ENCODE measurements at regions not wholly inside any gene's neighbourhood (a gene's known extent, or its start where the extent isn't known, plus 50 kb on each side); places are given as distances from the start of the nearest gene placed in this dataset.

- DNase-seq (ENCODE audit: low read depth, low spot score): no peak
Observed at GRCh38 chr2:64196963-64197362, 52.7 kb upstream of the PELI1 start.

DNA sequence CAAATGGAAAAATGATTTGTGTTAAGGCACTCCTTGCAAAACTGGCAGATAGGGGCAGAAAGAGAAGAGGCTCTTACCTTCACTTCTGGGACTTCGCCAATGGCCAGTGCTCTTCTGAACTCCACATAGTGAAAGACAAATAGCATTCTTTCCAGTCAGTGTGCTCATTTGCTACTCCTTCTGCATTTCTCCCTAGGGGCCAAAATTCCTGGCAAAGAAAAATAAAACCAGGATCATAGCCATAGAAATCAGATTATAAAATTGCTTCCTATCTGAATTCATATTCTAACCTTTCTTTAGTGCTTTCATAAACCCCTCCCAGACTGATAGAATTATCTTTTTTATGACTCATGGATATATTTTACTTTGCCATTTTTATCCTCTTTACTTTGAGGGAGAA lies 56.9 kb upstream of the PELI1 start:
- DNase-seq (ENCODE audit: low read depth, low spot score): no peak

DNA sequence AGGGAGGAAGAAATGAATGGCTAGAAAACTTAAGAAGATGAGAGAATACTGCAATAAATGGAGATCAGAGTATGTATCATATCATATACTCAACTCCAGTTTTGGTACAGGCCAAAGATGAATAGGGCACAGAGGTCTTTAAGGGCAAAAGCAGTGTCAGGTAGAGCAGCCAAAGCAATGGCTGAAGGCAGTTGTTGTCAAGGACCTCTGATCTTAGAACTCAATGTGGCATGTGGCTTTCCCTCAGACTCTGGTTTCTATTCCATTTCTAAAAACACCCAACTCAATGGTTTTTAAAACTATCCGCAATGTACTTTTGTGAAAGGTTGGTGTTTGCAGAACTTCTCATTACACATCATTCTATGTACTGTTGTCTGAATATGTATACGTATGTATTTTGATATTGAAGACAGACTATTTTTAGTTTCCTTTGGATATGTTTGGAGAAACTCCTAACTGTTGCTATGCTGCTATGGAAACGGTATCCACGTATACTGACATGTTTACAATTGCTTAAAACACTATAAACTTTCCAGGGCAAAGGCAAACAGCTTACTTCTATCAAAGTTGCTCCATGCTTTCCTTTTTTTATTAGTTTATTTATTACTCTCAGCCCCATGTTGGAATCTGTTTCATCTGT lies 58.1 kb upstream of the PELI1 start:
- DNase-seq (ENCODE audit: low read depth, low spot score): no peak

- DNase-seq (ENCODE audit: low read depth, low spot score): no peak
Observed at GRCh38 chr2:64203131-64203857, 59.1 kb upstream of the PELI1 start.

DNA sequence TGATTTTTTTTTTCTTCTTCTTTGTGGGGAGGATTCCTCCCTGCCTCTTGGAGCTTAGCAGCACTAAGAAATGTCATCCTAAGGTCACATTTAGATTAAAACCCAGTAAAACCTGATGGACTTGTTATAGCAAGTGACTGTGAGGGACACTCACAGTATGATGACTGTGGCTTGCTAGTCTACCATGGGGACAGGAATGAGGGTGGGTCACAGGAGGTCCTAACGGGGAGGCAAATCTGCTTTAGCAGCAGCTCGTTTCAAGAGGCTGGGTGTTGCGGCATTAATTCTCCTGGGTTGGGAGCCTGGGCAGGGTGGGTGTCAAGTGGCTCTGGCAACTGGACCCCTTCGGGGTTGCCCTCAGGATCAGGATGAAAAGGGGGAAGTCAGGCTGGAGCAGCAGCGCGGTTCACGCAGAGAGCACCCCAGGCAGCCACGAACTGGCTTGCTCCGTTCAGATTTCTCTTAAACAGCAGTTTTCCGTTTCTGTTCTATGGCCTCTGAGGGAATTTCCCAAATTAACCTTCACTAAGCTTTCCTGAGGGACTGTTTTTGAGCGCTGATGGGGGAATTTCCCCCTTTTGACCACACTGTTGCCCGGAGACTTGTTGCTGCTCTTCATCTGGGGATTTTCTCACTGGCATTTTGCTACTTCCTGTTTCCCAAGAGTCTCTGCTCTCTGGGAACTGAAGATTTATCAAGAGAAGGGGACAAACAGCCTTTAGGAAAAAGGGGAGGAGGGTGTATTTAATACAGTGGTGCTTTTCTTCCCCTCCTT lies 59.8 kb upstream of the PELI1 start:
- DNase-seq (ENCODE audit: low read depth, low spot score): no peak

- DNase-seq (ENCODE audit: low read depth, low spot score): no peak
Observed at GRCh38 chr2:64204703-64205102, 60.5 kb upstream of the PELI1 start.

DNA sequence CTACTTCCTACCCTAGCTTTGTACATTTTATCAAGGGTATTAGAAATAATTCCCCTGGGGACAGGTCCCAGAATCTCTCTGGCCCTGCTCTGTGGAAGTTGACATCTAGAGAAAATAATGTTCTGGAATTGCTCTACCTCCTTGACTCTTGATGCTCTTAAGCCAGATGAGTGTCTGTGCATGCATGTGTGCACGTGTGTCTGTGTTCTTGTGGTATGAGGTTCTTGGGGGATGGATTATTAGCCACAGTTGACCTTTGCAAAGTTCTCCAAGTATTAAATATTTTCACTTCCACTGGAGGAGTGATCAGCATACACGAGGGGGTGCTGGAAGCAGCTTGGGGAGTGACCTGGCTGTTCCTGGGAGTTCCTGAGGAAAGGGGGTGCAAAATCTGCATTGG lies 61.2 kb upstream of the PELI1 start:
- no peak for DNase-seq (ENCODE audit: low read depth, low spot score)

- no peak for DNase-seq (ENCODE audit: low read depth, low spot score)
Observed at GRCh38 chr2:64207573-64207972, 63.4 kb upstream of the PELI1 start.

DNA sequence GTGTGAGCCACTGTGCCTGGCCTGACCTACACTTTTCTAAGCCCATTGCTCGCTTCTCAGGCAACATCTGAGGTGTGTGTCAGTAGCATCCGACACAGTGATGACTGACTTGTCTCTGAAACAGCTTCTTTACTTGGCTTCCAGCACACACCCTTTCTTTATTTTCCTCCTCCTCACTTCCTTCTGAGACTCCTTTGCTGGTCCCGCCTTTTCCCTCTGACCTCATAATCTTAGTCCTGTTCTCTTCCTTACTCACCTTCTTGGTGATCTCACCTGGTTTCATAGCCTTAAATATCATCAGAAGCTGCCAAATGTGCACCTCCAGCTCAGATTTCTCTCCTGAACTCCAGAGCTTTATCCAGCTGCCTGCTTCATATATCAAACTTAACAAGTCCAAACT lies 66.6 kb upstream of the PELI1 start:
- no peak for DNase-seq (ENCODE audit: low read depth, low spot score)

GRCh38 chr2:64211276-64211921 lies 67.2 kb upstream of the PELI1 start:
- no peak for DNase-seq (ENCODE audit: low read depth, low spot score)

GRCh38 chr2:64212346-64212745 lies 68.1 kb upstream of the PELI1 start:
- no peak for DNase-seq (ENCODE audit: low read depth, low spot score)

GRCh38 chr2:64212801-64213321 lies 68.6 kb upstream of the PELI1 start:
- no peak for DNase-seq (ENCODE audit: low read depth, low spot score)

GRCh38 chr2:64213532-64214275 lies 69.5 kb upstream of the PELI1 start:
- no peak for DNase-seq (ENCODE audit: low read depth, low spot score)

DNA sequence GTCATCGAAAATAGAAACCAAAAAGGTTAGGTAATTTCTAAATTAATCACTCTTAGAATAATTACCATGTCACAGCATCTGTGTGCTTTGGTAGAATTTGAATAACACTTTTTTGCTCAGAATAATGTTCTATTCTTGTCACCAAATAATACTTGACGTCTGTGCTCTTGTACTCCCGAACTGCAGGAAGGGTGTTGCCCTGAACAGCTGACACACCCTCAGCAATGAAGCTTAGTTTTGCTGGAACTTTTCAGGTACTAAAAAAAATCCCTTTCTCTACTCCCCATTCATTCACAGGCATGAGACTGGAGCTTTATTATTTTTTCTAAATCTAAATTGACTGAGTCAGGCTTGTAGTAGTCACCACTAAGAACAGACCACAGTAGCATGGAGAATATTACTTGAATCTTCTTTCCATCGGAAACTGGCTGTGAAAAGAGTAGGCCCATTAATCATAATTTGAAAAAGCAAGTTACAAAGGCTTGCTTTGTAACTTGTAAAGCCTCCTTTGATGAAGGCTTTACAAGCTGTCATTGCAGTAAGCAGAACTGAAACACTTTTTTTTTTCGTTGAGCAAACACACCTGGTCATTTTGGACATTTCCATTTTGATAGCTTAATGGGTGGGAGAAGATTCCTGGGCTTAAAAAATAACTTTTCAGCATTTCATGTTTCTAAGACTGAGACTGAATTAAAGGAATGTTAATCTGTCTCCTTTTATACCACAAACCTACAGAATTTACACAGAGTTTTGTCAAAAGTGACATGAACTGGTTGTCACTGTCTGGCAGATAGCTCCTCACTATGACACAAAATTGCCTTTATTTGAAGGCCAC lies 70.3 kb upstream of the PELI1 start:
- no peak for DNase-seq (ENCODE audit: low read depth, low spot score)

- DNase-seq (ENCODE audit: low read depth, low spot score): no peak
Observed at GRCh38 chr2:64217198-64217869, 73.1 kb upstream of the PELI1 start.

GRCh38 chr2:64218137-64218802 lies 74.0 kb upstream of the PELI1 start:
- no peak for DNase-seq (ENCODE audit: low read depth, low spot score)

- no peak for DNase-seq (ENCODE audit: low read depth, low spot score)
Observed at GRCh38 chr2:64219149-64219548, 74.9 kb upstream of the PELI1 start.

DNA sequence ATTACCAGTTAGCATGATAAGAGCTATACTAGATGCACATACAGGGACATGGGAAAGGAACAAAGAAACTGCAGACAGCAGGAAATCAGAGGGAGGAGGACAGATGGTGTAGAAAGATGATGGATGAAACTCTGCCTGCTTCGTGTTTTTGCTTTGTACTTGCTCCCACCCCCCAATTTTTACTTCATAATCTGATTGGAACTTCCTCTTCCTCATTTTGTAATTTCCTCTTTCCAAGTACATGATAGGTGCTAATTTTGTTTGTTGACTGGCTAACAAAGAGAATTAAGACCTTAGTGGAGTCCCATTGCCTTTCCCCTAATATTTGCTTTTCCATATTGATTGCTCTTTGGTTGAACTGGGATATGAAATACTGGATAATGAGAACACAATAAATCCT lies 76.0 kb upstream of the PELI1 start:
- no peak for DNase-seq (ENCODE audit: low read depth, low spot score)

DNA sequence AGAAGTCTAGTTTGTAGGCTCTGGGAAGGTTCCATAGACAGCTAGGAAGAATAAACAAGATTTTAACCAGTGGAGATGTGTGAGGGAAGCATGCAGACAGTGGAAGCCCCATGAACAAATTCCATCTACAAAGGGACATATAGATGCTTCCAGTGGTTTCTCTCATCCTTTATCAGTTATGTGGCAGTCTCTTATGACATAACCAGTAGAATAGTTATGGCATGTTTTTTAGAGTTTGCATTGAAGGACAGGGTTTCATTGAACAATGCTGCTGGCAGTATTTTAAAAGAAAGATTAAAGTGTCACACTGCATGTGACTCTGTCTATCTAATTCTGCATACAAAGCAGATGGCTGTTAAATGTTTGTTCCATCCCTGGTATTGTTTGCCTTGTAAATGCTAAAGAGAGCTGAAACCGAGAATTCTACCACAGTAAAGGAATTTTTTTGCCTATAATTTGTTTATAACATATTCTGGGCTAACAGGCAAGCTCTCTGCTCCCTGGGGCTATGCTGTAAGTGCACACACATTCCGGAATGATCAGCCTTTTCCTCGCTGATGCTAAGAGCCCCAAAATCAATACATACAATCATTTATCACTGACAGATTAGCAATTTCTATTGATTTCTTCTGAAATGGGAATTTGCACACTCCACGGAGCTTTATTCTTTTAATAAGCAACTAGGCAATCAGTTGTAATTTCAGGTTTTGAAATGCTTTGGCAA lies 76.8 kb upstream of the PELI1 start:
- DNase-seq (ENCODE audit: low read depth, low spot score): no peak
